ENCODE measurements at regions not wholly inside any gene's neighbourhood (a gene's known extent, or its start where the extent isn't known, plus 50 kb on each side); places are given as distances from the start of the nearest gene placed in this dataset.

DNA sequence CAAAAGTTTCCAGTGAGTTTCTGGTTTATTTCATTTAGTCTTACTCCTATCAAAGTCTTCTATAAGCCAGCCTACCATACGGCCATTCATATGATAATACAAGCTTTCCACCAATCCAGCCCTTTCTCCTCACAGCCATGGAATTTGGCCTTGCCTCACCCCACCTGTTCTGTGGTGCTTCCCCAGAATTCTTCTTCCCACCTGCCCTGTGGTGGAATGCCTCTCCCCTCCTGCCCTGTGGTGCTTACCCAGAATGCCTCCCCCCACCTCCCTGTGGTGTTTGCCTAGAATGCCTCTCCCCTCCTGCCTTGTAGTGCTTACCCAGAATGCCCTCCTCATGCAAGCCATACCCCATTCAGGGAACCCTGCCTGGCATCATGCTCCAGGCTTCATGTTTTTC, 90.3 kb upstream of the APC start:
- ATAC-seq (peak; percentile 96), DNase-seq (ENCODE audit: low spot score) (peak; percentile 84)
- Histone ChIP-seq H2AFZ (0 out of 2 replicates have a peak overlapping the region, but pooled peaks have one; percentile 40), H3F3A (replicated peaks; ENCODE audit: low read depth) (no peaks in the 10 kb centered on the region), H3K4me2 (no peak overlapping the region), H3K4me3 (no peak overlapping the region), H3K4me1 (ENCODE audit: insufficient read depth) (no peaks in the 10 kb centered on the region), H3K79me2 (replicated peaks; ENCODE audit: insufficient read depth) (no peaks in the 10 kb centered on the region), H4K20me1 (replicated peaks; ENCODE audit: insufficient read depth) (no peaks in the 10 kb centered on the region), H3K36me3 (ENCODE audit: insufficient read depth) (no peaks in the 10 kb centered on the region), H3K27ac (ENCODE audit: low read depth) (no peak overlapping the region), H3K9me2 (ENCODE audit: insufficient read depth) (no peaks in the 10 kb centered on the region), H3K27me3 (ENCODE audit: insufficient read depth) (no peaks in the 10 kb centered on the region)
- Mint-ChIP-seq H3K4me3 (no peak overlapping the region), H3K27me3 (ENCODE audit: insufficient read depth, low read depth, poor library complexity) (peaks cover 6% of the 10 kb centered on the region), H3K4me1 (peaks cover 7% of the 10 kb centered on the region), H3K9me3 (no peaks in the 10 kb centered on the region), H3K36me3 (ENCODE audit: low read depth) (no peaks in the 10 kb centered on the region), H3K27ac (peak overlapping the region; percentile 88)
- TF ChIP-seq JUNB (IDR thresholded peaks at IDR 0.05; ENCODE audit: unreplicated experiment) (no peak), CREB1 (CRISPR knock-in tag; IDR thresholded peaks at IDR 0.05; ENCODE audit: low read depth) (peak; percentile 5; the same call in 1 of the 2 replicates), ZNF114 (CRISPR knock-in tag; IDR thresholded peaks at IDR 0.05) (no peak), POLR2AphosphoS5 (IDR thresholded peaks at IDR 0.05; ENCODE audit: low read depth) (no peak), EZH2phosphoT487 (IDR thresholded peaks at IDR 0.05; ENCODE audit: unreplicated experiment) (no peak)
- TF ChIP-seq, protein P1, sequence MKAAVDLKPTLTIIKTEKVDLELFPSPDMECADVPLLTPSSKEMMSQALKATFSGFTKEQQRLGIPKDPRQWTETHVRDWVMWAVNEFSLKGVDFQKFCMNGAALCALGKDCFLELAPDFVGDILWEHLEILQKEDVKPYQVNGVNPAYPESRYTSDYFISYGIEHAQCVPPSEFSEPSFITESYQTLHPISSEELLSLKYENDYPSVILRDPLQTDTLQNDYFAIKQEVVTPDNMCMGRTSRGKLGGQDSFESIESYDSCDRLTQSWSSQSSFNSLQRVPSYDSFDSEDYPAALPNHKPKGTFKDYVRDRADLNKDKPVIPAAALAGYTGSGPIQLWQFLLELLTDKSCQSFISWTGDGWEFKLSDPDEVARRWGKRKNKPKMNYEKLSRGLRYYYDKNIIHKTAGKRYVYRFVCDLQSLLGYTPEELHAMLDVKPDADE (IDR thresholded peaks at IDR 0.05): no peak
- TF ChIP-seq, protein P2, sequence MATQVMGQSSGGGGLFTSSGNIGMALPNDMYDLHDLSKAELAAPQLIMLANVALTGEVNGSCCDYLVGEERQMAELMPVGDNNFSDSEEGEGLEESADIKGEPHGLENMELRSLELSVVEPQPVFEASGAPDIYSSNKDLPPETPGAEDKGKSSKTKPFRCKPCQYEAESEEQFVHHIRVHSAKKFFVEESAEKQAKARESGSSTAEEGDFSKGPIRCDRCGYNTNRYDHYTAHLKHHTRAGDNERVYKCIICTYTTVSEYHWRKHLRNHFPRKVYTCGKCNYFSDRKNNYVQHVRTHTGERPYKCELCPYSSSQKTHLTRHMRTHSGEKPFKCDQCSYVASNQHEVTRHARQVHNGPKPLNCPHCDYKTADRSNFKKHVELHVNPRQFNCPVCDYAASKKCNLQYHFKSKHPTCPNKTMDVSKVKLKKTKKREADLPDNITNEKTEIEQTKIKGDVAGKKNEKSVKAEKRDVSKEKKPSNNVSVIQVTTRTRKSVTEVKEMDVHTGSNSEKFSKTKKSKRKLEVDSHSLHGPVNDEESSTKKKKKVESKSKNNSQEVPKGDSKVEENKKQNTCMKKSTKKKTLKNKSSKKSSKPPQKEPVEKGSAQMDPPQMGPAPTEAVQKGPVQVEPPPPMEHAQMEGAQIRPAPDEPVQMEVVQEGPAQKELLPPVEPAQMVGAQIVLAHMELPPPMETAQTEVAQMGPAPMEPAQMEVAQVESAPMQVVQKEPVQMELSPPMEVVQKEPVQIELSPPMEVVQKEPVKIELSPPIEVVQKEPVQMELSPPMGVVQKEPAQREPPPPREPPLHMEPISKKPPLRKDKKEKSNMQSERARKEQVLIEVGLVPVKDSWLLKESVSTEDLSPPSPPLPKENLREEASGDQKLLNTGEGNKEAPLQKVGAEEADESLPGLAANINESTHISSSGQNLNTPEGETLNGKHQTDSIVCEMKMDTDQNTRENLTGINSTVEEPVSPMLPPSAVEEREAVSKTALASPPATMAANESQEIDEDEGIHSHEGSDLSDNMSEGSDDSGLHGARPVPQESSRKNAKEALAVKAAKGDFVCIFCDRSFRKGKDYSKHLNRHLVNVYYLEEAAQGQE (IDR thresholded peaks at IDR 0.05; ENCODE audit: unreplicated experiment): no peak

DNA sequence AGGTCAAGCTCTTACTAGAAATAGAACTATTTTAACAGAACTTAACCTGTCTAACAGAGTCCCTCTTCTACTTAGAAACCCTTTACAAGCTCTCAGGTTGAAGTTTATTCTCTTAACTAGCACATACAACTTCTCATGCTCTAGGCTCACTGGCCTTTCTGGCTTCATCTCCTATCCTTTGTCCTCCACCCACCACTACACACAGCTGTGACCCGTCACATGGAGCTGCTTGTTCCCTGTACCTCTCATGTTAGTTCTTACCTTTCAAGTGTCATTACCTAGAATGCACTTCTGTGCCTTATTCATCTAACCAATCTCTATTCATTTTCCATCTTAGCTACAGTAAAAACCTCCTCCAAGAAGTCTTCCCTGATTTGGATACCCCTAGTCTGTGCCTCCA, 89.4 kb upstream of the APC start:
- no peaks in the 10 kb centered on the region for H4K20me1 ChIP-seq (replicated peaks; ENCODE audit: insufficient read depth)
- no peak for ATAC-seq
- TF ChIP-seq, protein P3, sequence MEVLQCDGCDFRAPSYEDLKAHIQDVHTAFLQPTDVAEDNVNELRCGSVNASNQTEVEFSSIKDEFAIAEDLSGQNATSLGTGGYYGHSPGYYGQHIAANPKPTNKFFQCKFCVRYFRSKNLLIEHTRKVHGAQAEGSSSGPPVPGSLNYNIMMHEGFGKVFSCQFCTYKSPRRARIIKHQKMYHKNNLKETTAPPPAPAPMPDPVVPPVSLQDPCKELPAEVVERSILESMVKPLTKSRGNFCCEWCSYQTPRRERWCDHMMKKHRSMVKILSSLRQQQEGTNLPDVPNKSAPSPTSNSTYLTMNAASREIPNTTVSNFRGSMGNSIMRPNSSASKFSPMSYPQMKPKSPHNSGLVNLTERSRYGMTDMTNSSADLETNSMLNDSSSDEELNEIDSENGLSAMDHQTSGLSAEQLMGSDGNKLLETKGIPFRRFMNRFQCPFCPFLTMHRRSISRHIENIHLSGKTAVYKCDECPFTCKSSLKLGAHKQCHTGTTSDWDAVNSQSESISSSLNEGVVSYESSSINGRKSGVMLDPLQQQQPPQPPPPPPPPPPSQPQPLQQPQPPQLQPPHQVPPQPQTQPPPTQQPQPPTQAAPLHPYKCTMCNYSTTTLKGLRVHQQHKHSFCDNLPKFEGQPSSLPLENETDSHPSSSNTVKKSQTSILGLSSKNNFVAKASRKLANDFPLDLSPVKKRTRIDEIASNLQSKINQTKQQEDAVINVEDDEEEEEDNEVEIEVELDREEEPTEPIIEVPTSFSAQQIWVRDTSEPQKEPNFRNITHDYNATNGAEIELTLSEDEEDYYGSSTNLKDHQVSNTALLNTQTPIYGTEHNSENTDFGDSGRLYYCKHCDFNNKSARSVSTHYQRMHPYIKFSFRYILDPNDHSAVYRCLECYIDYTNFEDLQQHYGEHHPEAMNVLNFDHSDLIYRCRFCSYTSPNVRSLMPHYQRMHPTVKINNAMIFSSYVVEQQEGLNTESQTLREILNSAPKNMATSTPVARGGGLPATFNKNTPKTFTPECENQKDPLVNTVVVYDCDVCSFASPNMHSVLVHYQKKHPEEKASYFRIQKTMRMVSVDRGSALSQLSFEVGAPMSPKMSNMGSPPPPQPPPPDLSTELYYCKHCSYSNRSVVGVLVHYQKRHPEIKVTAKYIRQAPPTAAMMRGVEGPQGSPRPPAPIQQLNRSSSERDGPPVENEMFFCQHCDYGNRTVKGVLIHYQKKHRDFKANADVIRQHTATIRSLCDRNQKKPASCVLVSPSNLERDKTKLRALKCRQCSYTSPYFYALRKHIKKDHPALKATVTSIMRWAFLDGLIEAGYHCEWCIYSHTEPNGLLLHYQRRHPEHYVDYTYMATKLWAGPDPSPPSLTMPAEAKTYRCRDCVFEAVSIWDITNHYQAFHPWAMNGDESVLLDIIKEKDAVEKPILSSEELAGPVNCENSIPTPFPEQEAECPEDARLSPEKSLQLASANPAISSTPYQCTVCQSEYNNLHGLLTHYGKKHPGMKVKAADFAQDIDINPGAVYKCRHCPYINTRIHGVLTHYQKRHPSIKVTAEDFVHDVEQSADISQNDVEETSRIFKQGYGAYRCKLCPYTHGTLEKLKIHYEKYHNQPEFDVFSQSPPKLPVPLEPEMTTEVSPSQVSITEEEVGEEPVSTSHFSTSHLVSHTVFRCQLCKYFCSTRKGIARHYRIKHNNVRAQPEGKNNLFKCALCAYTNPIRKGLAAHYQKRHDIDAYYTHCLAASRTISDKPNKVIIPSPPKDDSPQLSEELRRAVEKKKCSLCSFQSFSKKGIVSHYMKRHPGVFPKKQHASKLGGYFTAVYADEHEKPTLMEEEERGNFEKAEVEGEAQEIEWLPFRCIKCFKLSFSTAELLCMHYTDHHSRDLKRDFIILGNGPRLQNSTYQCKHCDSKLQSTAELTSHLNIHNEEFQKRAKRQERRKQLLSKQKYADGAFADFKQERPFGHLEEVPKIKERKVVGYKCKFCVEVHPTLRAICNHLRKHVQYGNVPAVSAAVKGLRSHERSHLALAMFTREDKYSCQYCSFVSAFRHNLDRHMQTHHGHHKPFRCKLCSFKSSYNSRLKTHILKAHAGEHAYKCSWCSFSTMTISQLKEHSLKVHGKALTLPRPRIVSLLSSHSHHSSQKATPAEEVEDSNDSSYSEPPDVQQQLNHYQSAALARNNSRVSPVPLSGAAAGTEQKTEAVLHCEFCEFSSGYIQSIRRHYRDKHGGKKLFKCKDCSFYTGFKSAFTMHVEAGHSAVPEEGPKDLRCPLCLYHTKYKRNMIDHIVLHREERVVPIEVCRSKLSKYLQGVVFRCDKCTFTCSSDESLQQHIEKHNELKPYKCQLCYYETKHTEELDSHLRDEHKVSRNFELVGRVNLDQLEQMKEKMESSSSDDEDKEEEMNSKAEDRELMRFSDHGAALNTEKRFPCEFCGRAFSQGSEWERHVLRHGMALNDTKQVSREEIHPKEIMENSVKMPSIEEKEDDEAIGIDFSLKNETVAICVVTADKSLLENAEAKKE (CRISPR knock-in tag; IDR thresholded peaks at IDR 0.05): no peak
- TF ChIP-seq ZNF114 (CRISPR knock-in tag; IDR thresholded peaks at IDR 0.05): no peak
- no peak for TF ChIP-seq EZH2 (IDR thresholded peaks at IDR 0.05; ENCODE audit: low read depth, unreplicated experiment)
- TF ChIP-seq, protein P1 (IDR thresholded peaks at IDR 0.05): no peak

More for the DNA sequence above, 89.4 kb upstream of the APC start:
- no peak overlapping the region for H2AFZ ChIP-seq
- H3K4me1 ChIP-seq (ENCODE audit: insufficient read depth): no peaks in the 10 kb centered on the region
- no peak overlapping the region for H3K27ac ChIP-seq (ENCODE audit: low read depth)
- H3K27me3 Mint-ChIP-seq (ENCODE audit: insufficient read depth, low read depth, poor library complexity): peaks cover 6% of the 10 kb centered on the region
- H3K36me3 Mint-ChIP-seq (ENCODE audit: low read depth): no peaks in the 10 kb centered on the region
- no peak overlapping the region for H3K4me3 Mint-ChIP-seq
- no peak overlapping the region for H3K4me3 ChIP-seq
- H3K9me3 Mint-ChIP-seq: no peaks in the 10 kb centered on the region
- peaks cover 7% of the 10 kb centered on the region for H3K4me1 Mint-ChIP-seq
- no peak for DNase-seq (ENCODE audit: low spot score)
- no peaks in the 10 kb centered on the region for H3K36me3 ChIP-seq (ENCODE audit: insufficient read depth)
- H3K27me3 ChIP-seq (ENCODE audit: insufficient read depth): no peaks in the 10 kb centered on the region
- no peaks in the 10 kb centered on the region for H3F3A ChIP-seq (replicated peaks; ENCODE audit: low read depth)
- H3K27ac Mint-ChIP-seq: no peak overlapping the region
- no peak overlapping the region for H3K4me2 ChIP-seq
- H3K9me2 ChIP-seq (ENCODE audit: insufficient read depth): no peaks in the 10 kb centered on the region
- no peaks in the 10 kb centered on the region for H3K79me2 ChIP-seq (replicated peaks; ENCODE audit: insufficient read depth)

Data from GM23338 (cell line).